SK-N-SH treated with all-trans-retinoic acid at 6 μM for 48 hours (cell line): ENCODE measurements at regions not wholly inside any gene's neighbourhood (a gene's known extent, or its start where the extent isn't known, plus 50 kb on each side); places are given as distances from the start of the nearest gene placed in this dataset.
"Not testable (repeated sequence)": the region's sequence is repeated elsewhere in the genome, so short reads cannot be mapped to it uniquely, and the experiment has no call there.

ENCODE experiments used
- ATAC-seq: fragments of 200-7000 bp; cut with Tn5 transposase; 3 replicates; pipeline ENCODE4 v1.9.1; 2020; ENCODE audit warnings: mild to moderate bottlenecking, moderate library complexity
- ARNTL ChIP-seq: fragments of 450-650 bp; formaldehyde crosslinking; IDR thresholded peaks from 2 replicates; pipeline ENCODE4 v1.5.0; 2020; ENCODE audit warnings: low read depth, mild to moderate bottlenecking, moderate library complexity, borderline replicate concordance
- BACH2 ChIP-seq: fragments of 250-450 bp; sonication (Bioruptor Pico); IDR thresholded peaks from 2 replicates; pipeline ENCODE4 v1.9.0; 2021; ENCODE audit warnings: mild to moderate bottlenecking, borderline replicate concordance
- CREB5 ChIP-seq: fragments of 250-450 bp; sonication (Bioruptor Pico); IDR thresholded peaks from 2 replicates; pipeline ENCODE4 v1.5.1; 2020; ENCODE audit warnings: low read depth, mild to moderate bottlenecking, moderate library complexity
- CSDC2 ChIP-seq: fragments of 250-450 bp; sonication (Bioruptor Pico); IDR thresholded peaks from 2 replicates; pipeline ENCODE4 v1.5.0; 2020; ENCODE audit warnings: mild to moderate bottlenecking, moderate library complexity
- CSRNP3 ChIP-seq: fragments of 250-450 bp; sonication (Bioruptor Pico); IDR thresholded peaks from 2 replicates; pipeline ENCODE4 v1.5.1; 2021; ENCODE audit warnings: mild to moderate bottlenecking, moderate library complexity
- ESRRG ChIP-seq: fragments of 250-450 bp; sonication (Bioruptor Pico); IDR thresholded peaks from 2 replicates; pipeline ENCODE4 v1.6.1; 2021; ENCODE audit warnings: mild to moderate bottlenecking
- GLIS3 ChIP-seq: fragments of 250-450 bp; sonication (Bioruptor Pico); IDR thresholded peaks from 2 replicates; pipeline ENCODE4 v1.5.0; 2020; ENCODE audit warnings: mild to moderate bottlenecking, moderate library complexity
- OSR1 ChIP-seq: fragments of 250-450 bp; sonication (Bioruptor Pico); IDR thresholded peaks from 2 replicates; pipeline ENCODE4 v1.8.0; 2022; ENCODE audit warnings: moderate library complexity, mild to moderate bottlenecking, inconsistent platforms
- PATZ1 ChIP-seq: fragments of 250-450 bp; sonication (Bioruptor Pico); IDR thresholded peaks from 2 replicates; pipeline ENCODE4 v1.8.0; 2020; ENCODE audit warnings: mild to moderate bottlenecking, moderate library complexity, borderline replicate concordance
- PPARA ChIP-seq: fragments of 250-450 bp; sonication (Bioruptor Pico); IDR thresholded peaks from 2 replicates; pipeline ENCODE4 v1.5.0; 2020; ENCODE audit warnings: mild to moderate bottlenecking, borderline replicate concordance
- RARB ChIP-seq: fragments of 250-450 bp; sonication (Bioruptor Pico); IDR thresholded peaks from 2 replicates; pipeline ENCODE4 v1.8.0; 2021; ENCODE audit warnings: mild to moderate bottlenecking, moderate library complexity
- SNAI2 ChIP-seq: fragments of 250-450 bp; sonication (Bioruptor Pico); IDR thresholded peaks from 2 replicates; pipeline ENCODE4 v1.5.0; 2020; ENCODE audit warnings: mild to moderate bottlenecking, moderate library complexity
- TCF4 ChIP-seq: fragments of 250-450 bp; sonication (Bioruptor Pico); IDR thresholded peaks from 2 replicates; pipeline ENCODE4 v1.8.0; 2021; ENCODE audit warnings: mild to moderate bottlenecking, moderate library complexity, borderline replicate concordance
- TOX ChIP-seq: fragments of 250-450 bp; sonication (Bioruptor Pico); IDR thresholded peaks from 2 replicates; pipeline ENCODE4 v1.8.0; 2021; ENCODE audit warnings: mild to moderate bottlenecking, moderate library complexity, borderline replicate concordance
- ZC3H10 ChIP-seq: fragments of 250-450 bp; sonication (Bioruptor Pico); IDR thresholded peaks from 2 replicates; pipeline ENCODE4 v1.5.1; 2021; ENCODE audit warnings: mild to moderate bottlenecking, moderate library complexity
- ZFP3 ChIP-seq: fragments of 250-450 bp; sonication (Bioruptor Pico); IDR thresholded peaks from 2 replicates; pipeline ENCODE4 v1.5.0; 2020; ENCODE audit warnings: mild to moderate bottlenecking, moderate library complexity
- ZFP30 ChIP-seq: fragments of 450-650 bp; formaldehyde crosslinking; IDR thresholded peaks from 2 replicates; pipeline ENCODE4 v1.5.0; 2022; ENCODE audit warnings: mild to moderate bottlenecking, moderate library complexity
- ZNF565 ChIP-seq: fragments of 450-650 bp; formaldehyde crosslinking; conservative IDR thresholded peaks from 2 replicates; pipeline ENCODE4 v1.5.0; 2020; ENCODE audit warnings: low read depth, mild to moderate bottlenecking, moderate library complexity
- ZNF70 ChIP-seq: fragments of 450-650 bp; formaldehyde crosslinking; IDR thresholded peaks from 2 replicates; pipeline ENCODE4 v1.5.0; 2020; ENCODE audit warnings: mild to moderate bottlenecking, moderate library complexity
- ZNF8 ChIP-seq: fragments of 450-650 bp; formaldehyde crosslinking; IDR thresholded peaks from 2 replicates; pipeline ENCODE4 v1.5.0; 2020; ENCODE audit warnings: mild to moderate bottlenecking, moderate library complexity
- TF ChIP-seq, protein P1 (sequence below): fragments of 250-450 bp; sonication (Bioruptor Pico); IDR thresholded peaks from 2 replicates; pipeline ENCODE4 v1.8.0; 2021; ENCODE audit warnings: low read depth, mild to moderate bottlenecking, moderate library complexity, borderline replicate concordance

GRCh38 chrX:26762253-26762652, 546.3 kb downstream of the MAGEB5 start:
- TF ChIP-seq TOX (no peak), ZNF565 (CRISPR knock-in tag) (no peak), ZC3H10 (CRISPR knock-in tag) (no peak), ZNF8 (no peak), TCF4 (CRISPR knock-in tag) (no peak), PPARA (CRISPR knock-in tag) (no peak), RARB (no peak)
- ATAC-seq, result no peak

DNA sequence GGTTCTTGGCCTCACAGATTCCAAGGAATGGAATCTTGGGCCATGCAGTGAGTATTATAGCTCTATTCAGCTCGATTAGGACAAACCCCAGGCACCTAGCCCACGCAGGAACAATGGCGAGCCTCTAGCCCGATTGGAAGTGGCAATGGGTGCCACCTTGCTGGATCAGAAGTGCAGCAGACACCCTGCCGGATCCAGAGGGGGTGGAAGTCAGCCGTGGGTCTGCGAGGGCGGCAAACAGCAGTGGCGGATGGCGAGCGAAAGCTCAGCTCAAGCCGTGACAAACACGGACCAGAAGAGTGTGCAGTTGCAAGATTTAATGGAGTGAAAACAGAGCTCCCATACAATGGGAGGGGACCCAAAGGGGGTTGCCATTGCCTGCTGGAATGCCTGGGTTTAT, 539.8 kb downstream of the MAGEB5 start:
- not testable (repeated sequence) for ATAC-seq

- TF ChIP-seq ZNF70 (CRISPR knock-in tag), result no peak
- no peak for TF ChIP-seq ARNTL (CRISPR knock-in tag)
- TF ChIP-seq RARB, result no peak
- TF ChIP-seq ZC3H10 (CRISPR knock-in tag), result no peak
These were observed 531.9 kb downstream of the MAGEB5 start for GRCh38 chrX:26747877-26748276.

GRCh38 chrX:26722666-26723428, 506.9 kb downstream of the MAGEB5 start:
- no peak for TF ChIP-seq CSDC2 (CRISPR knock-in tag)
- TF ChIP-seq ZNF70 (CRISPR knock-in tag), result no peak
- no peak for TF ChIP-seq ZFP3
- TF ChIP-seq PPARA (CRISPR knock-in tag), result no peak
- no peak for TF ChIP-seq RARB
- TF ChIP-seq ZNF565 (CRISPR knock-in tag), result no peak
- TF ChIP-seq TOX, result no peak
- no peak for TF ChIP-seq ARNTL (CRISPR knock-in tag)
- no peak for TF ChIP-seq CSRNP3 (CRISPR knock-in tag)
- TF ChIP-seq, protein P1, sequence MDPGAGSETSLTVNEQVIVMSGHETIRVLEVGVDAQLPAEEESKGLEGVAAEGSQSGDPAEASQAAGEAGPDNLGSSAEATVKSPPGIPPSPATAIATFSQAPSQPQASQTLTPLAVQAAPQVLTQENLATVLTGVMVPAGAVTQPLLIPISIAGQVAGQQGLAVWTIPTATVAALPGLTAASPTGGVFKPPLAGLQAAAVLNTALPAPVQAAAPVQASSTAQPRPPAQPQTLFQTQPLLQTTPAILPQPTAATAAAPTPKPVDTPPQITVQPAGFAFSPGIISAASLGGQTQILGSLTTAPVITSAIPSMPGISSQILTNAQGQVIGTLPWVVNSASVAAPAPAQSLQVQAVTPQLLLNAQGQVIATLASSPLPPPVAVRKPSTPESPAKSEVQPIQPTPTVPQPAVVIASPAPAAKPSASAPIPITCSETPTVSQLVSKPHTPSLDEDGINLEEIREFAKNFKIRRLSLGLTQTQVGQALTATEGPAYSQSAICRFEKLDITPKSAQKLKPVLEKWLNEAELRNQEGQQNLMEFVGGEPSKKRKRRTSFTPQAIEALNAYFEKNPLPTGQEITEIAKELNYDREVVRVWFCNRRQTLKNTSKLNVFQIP (CRISPR knock-in tag), result no peak
- TF ChIP-seq ZC3H10 (CRISPR knock-in tag), result no peak
- no peak for TF ChIP-seq ZNF8
- TF ChIP-seq ESRRG (CRISPR knock-in tag), result no peak
- no peak for TF ChIP-seq ZFP30 (CRISPR knock-in tag)
- no peak for TF ChIP-seq GLIS3
- no peak for TF ChIP-seq BACH2 (CRISPR knock-in tag)
- no peak for TF ChIP-seq PATZ1 (CRISPR knock-in tag)
- no peak for TF ChIP-seq CREB5
- TF ChIP-seq TCF4 (CRISPR knock-in tag), result no peak
- TF ChIP-seq OSR1 (CRISPR knock-in tag), result no peak
- ATAC-seq, result no peak

More at GRCh38 chrX:26747877-26748276, 531.9 kb downstream of the MAGEB5 start:
- ATAC-seq, result no peak

DNA sequence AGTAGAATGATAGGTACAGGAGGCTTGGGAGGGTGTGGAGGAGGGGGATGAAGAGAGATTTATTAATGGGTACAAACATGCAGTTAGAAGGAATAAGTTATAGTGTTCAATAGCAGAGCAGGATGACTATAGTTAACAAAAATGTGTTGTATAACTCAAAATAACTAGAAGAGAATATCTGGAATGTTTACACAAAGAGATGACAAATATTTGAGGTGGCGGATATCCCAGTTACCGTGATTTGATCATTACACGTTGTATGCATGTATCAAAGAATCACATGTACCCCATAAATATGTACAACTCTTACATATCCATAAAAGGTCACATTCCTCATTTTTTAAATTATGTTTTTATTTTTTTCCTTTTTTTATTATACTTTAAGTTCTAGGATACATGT, 456.6 kb downstream of the MAGEB5 start:
- no peak for TF ChIP-seq BACH2 (CRISPR knock-in tag)
- TF ChIP-seq, protein P1 (CRISPR knock-in tag), result no peak
- TF ChIP-seq TCF4 (CRISPR knock-in tag), result no peak
- no peak for TF ChIP-seq SNAI2
- no peak for TF ChIP-seq ZFP3
- no peak for TF ChIP-seq ZNF8
- TF ChIP-seq ZFP30 (CRISPR knock-in tag), result no peak
- no peak for TF ChIP-seq GLIS3
- TF ChIP-seq OSR1 (CRISPR knock-in tag), result no peak
- TF ChIP-seq ESRRG (CRISPR knock-in tag), result no peak

More for the DNA sequence above, 456.6 kb downstream of the MAGEB5 start:
- no peak for ATAC-seq
